Fibroblast of peridontal ligament (primary cell): ENCODE measurements at regions not wholly inside any gene's neighbourhood (a gene's known extent, or its start where the extent isn't known, plus 50 kb on each side); places are given as distances from the start of the nearest gene placed in this dataset.
"Not testable (repeated sequence)": the region's sequence is repeated elsewhere in the genome, so short reads cannot be mapped to it uniquely, and the experiment has no call there.

Source experiments
- DNase-seq: peaks from one replicate; pipeline ENCODE4 v3.0.0-alpha.2; 2010; ENCODE audit errors: extremely low read depth

GRCh38 chr2:67571785-67572718 is 174.9 kb downstream of the ETAA1 start:
- DNase-seq: no peak

- peak; percentile 25 for DNase-seq
These were observed 175.7 kb downstream of the ETAA1 start for GRCh38 chr2:67572721-67573435.

- peak; percentile 54 for DNase-seq
These were observed 177.1 kb downstream of the ETAA1 start for GRCh38 chr2:67574230-67574629.

GRCh38 chr2:67576226-67576625 is 179.1 kb downstream of the ETAA1 start:
- DNase-seq: no peak

- no peak for DNase-seq
These were observed 179.9 kb downstream of the ETAA1 start for GRCh38 chr2:67576991-67577390.

- peak; percentile 16 for DNase-seq
These were observed 182.1 kb downstream of the ETAA1 start for GRCh38 chr2:67579216-67579615.

GRCh38 chr2:67579806-67580205 is 182.7 kb downstream of the ETAA1 start:
- DNase-seq: no peak

GRCh38 chr2:67581751-67582150 is 184.6 kb downstream of the ETAA1 start:
- DNase-seq: no peak

GRCh38 chr2:67583185-67583584 is 186.1 kb downstream of the ETAA1 start:
- DNase-seq: no peak

- DNase-seq: no peak
These were observed 188.3 kb downstream of the ETAA1 start for GRCh38 chr2:67585400-67585799.

- not testable (repeated sequence) for DNase-seq
These were observed 192.0 kb downstream of the ETAA1 start for GRCh38 chr2:67589121-67589520.

GRCh38 chr2:67594522-67594921 is 197.4 kb downstream of the ETAA1 start:
- DNase-seq: not testable (repeated sequence)

- DNase-seq: no peak
These were observed 199.7 kb downstream of the ETAA1 start for GRCh38 chr2:67596871-67597270.

GRCh38 chr2:67599561-67599960 is 202.4 kb downstream of the ETAA1 start:
- peak; percentile 25 for DNase-seq

GRCh38 chr2:67600222-67600871 is 203.2 kb downstream of the ETAA1 start:
- no peak for DNase-seq

GRCh38 chr2:67600946-67601345 is 203.8 kb downstream of the ETAA1 start:
- DNase-seq: no peak

GRCh38 chr2:67604360-67604759 is 207.2 kb downstream of the ETAA1 start:
- no peak for DNase-seq

- DNase-seq: peak; percentile 25
These were observed 215.5 kb downstream of the ETAA1 start for GRCh38 chr2:67612576-67613042.

GRCh38 chr2:67613227-67613626 is 216.1 kb downstream of the ETAA1 start:
- DNase-seq: no peak

- no peak for DNase-seq
These were observed 217.3 kb downstream of the ETAA1 start for GRCh38 chr2:67614454-67614853.

- no peak for DNase-seq
These were observed 219.6 kb downstream of the ETAA1 start for GRCh38 chr2:67616749-67617148.

- no peak for DNase-seq
These were observed 222.1 kb downstream of the ETAA1 start for GRCh38 chr2:67619204-67619603.
